ENCODE measurements at regions not wholly inside any gene's neighbourhood (a gene's known extent, or its start where the extent isn't known, plus 50 kb on each side); places are given as distances from the start of the nearest gene placed in this dataset.

GRCh38 chr9:3161912-3162311 lies 318.0 kb upstream of the PUM3 start:
- Histone ChIP-seq H3K27me3 (ENCODE audit: insufficient read depth in 3 of 3, low read length in 2 of 3) (no peaks in the 10 kb centered on the region), H3K4me3 (no peak overlapping the region), H3K36me3 (ENCODE audit: insufficient read depth in 1 of 2, low read depth in 1 of 2) (no peaks in the 10 kb centered on the region), H3K4me1 (no peaks in the 10 kb centered on the region), H3K27ac (no peak overlapping the region), H3K9me3 (no peaks in the 10 kb centered on the region)
- WGBS, 3 donors = 57 to 80% (median 79%) methylated on average over 1 of the region's 1 CpG
- TF ChIP-seq CTCF (IDR thresholded peaks at IDR 0.05) = no peak
- DNase-seq = no peak
- ATAC-seq = no peak
- intact Hi-C loops (cut with DNase I) = no loop called here

GRCh38 chr9:3157011-3157410 lies 313.1 kb upstream of the PUM3 start:
- H3K27me3 ChIP-seq (ENCODE audit: insufficient read depth in 3 of 3, low read length in 2 of 3) = no peaks in the 10 kb centered on the region
- no peak for TF ChIP-seq CTCF (IDR thresholded peaks at IDR 0.05)
- no peak overlapping the region for H3K27ac ChIP-seq
- no peaks in the 10 kb centered on the region for H3K9me3 ChIP-seq
- no peak for ATAC-seq
- H3K36me3 ChIP-seq (ENCODE audit: insufficient read depth in 1 of 2, low read depth in 1 of 2) = no peaks in the 10 kb centered on the region
- no peak overlapping the region for H3K4me3 ChIP-seq
- DNase-seq = no peak
- intact Hi-C loops (cut with DNase I) = no loop called here
- 82 to 84% (median 84%) methylated on average over 9 of the region's 9 CpGs for WGBS, 3 donors
- H3K4me1 ChIP-seq = no peaks in the 10 kb centered on the region

GRCh38 chr9:3151672-3152576 lies 308.0 kb upstream of the PUM3 start:
- WGBS, 3 donors = 72 to 77% (median 72%) methylated on average over 7 of the region's 7 CpGs
- H3K9me3 ChIP-seq = no peaks in the 10 kb centered on the region
- H3K4me3 ChIP-seq = no peak overlapping the region
- no peaks in the 10 kb centered on the region for H3K27me3 ChIP-seq (ENCODE audit: insufficient read depth in 3 of 3, low read length in 2 of 3)
- no peak for TF ChIP-seq CTCF (IDR thresholded peaks at IDR 0.05)
- DNase-seq (no peak), ATAC-seq (no peak)
- no peaks in the 10 kb centered on the region for H3K36me3 ChIP-seq (ENCODE audit: insufficient read depth in 1 of 2, low read depth in 1 of 2)
- no peak overlapping the region for H3K27ac ChIP-seq
- H3K4me1 ChIP-seq = no peaks in the 10 kb centered on the region
- intact Hi-C loops (cut with DNase I) = no loop called here

GRCh38 chr9:3150074-3150473 lies 306.2 kb upstream of the PUM3 start:
- intact Hi-C loops (cut with DNase I) = no loop called here
- H3K27ac ChIP-seq = no peak overlapping the region
- H3K36me3 ChIP-seq (ENCODE audit: insufficient read depth in 1 of 2, low read depth in 1 of 2) = no peaks in the 10 kb centered on the region
- no peaks in the 10 kb centered on the region for H3K4me1 ChIP-seq
- 18 to 27% (median 21%) methylated on average over 3 of the region's 3 CpGs for WGBS, 3 donors
- no peaks in the 10 kb centered on the region for H3K27me3 ChIP-seq (ENCODE audit: insufficient read depth in 3 of 3, low read length in 2 of 3)
- DNase-seq (no peak), ATAC-seq (no peak)
- H3K9me3 ChIP-seq = no peaks in the 10 kb centered on the region
- TF ChIP-seq CTCF (IDR thresholded peaks at IDR 0.05) = no peak
- H3K4me3 ChIP-seq = no peak overlapping the region
